Endodermal cell (in vitro differentiated cells): ENCODE measurements at regions not wholly inside any gene's neighbourhood (a gene's known extent, or its start where the extent isn't known, plus 50 kb on each side); places are given as distances from the start of the nearest gene placed in this dataset.

Source experiments
- DNase-seq: peaks from one replicate; pipeline ENCODE4 v3.0.0-alpha.2; 2017
- H3K27ac ChIP-seq: 2 replicates; pipeline ENCODE4 v1.5.1; 2013; ENCODE audit warnings: mild to moderate bottlenecking, low read depth, low read length, moderate library complexity
- H3K27me3 ChIP-seq: 2 replicates; pipeline ENCODE4 v1.6.1; 2013; ENCODE audit warnings: mild to moderate bottlenecking, low read length, moderate library complexity; ENCODE audit not compliant: insufficient read depth, control insufficient read depth, poor library complexity, severe bottlenecking
- H3K36me3 ChIP-seq: 2 replicates; pipeline ENCODE4 v1.7.0; 2013; ENCODE audit warnings: mild to moderate bottlenecking, low read length, moderate library complexity; ENCODE audit not compliant: control insufficient read depth, insufficient read depth
- H3K4me1 ChIP-seq: one replicate; pipeline ENCODE4 v1.7.0; 2013; ENCODE audit warnings: low read length; ENCODE audit not compliant: control insufficient read depth, insufficient read depth
- H3K4me3 ChIP-seq: 2 replicates; pipeline ENCODE4 v1.5.1; 2013; ENCODE audit warnings: mild to moderate bottlenecking, low read length, moderate library complexity
- H3K9ac ChIP-seq: 2 replicates; pipeline ENCODE4 v1.6.1; 2013; ENCODE audit warnings: mild to moderate bottlenecking, low read length, moderate library complexity; ENCODE audit not compliant: poor library complexity, severe bottlenecking; ENCODE audit errors: extremely low read depth
- H3K9me3 ChIP-seq: 2 replicates; pipeline ENCODE4 v1.6.1; 2013; ENCODE audit warnings: mild to moderate bottlenecking, low read length, moderate library complexity; ENCODE audit not compliant: control insufficient read depth
- H3K27ac Mint-ChIP-seq: 2 replicates; pipeline ENCODE4 v1.8.0; 2020; ENCODE audit warnings: mixed read lengths
- H3K27me3 Mint-ChIP-seq: 2 replicates; pipeline ENCODE4 v1.8.0; 2021; ENCODE audit warnings: mild to moderate bottlenecking, mixed read lengths; ENCODE audit not compliant: insufficient read depth
- H3K36me3 Mint-ChIP-seq: 2 replicates; pipeline ENCODE4 v1.8.0; 2020; ENCODE audit warnings: low read depth, mixed read lengths
- H3K4me1 Mint-ChIP-seq: 2 replicates; pipeline ENCODE4 v1.8.0; 2020; ENCODE audit warnings: mixed read lengths
- H3K4me3 Mint-ChIP-seq: 2 replicates; pipeline ENCODE4 v1.8.0; 2020; ENCODE audit warnings: mild to moderate bottlenecking, moderate library complexity, mixed read lengths
- H3K9me3 Mint-ChIP-seq: 2 replicates; pipeline ENCODE4 v1.8.0; 2020; ENCODE audit warnings: mild to moderate bottlenecking, mixed read lengths
- WGBS, 2 experiments: methylation state at CpG; one replicate each; pipeline versions ENCODE4 v1.1.5 to v1.1.7; 2013; ENCODE audit warnings: missing lambda C conversion rate in 2 of 2, mixed read lengths in 1 of 2; ENCODE audit not compliant: insufficient coverage in 1 of 2, insufficient read length in 1 of 2; 5-methylcytosine and 5-hydroxymethylcytosine counted together
- TF ChIP-seq, protein P1 (sequence below): fragments of 200-600 bp; sonication (generic); conservative IDR thresholded peaks from 2 replicates; pipeline ENCODE4 v1.5.0; 2021; ENCODE audit warnings: antibody characterized with exemption, mild to moderate bottlenecking

DNA sequence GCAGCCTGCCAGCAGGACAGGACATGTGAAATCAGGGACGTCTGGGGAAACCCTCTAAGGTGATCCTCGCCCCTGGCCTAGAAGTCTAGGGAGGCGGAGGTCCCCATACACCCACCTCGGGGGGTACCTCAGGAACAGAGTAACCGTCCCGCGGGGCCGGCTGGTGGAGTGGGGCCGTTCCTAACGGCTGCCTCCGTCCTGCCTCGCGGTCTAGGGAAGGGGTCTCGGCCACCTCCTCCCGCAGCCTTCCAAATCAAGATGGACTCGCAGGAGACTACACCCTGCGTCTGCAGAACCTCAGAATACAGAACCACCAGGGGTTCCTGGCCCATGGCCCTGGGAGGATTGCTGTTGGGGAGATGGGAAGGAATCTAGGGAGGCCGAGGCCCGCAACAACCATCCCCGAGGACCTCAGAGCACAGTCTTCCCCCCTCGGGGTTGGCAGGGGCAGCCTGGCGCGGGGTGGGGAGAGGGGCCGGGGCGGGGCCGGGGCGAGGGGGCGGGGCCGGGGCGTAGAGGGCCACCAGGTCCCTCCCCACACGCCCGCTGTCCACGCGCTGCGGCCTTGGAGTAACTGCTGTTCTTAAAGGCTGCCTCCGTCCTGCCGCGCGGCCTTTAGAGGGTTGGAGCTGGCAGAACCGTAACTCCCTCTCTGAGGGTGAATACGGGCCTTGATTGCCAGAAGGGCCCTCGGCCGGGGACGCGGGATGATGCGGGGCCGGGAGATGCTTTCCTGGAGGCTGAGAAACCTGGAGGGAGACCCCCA, 89.0 kb upstream of the MLN start:
- Mint-ChIP-seq H3K27me3 (peaks cover 28% of the 10 kb centered on the region), H3K9me3 (no peaks in the 10 kb centered on the region), H3K36me3 (no peaks in the 10 kb centered on the region), H3K27ac (no peak overlapping the region), H3K4me1 (no peaks in the 10 kb centered on the region), H3K4me3 (no peak overlapping the region)
- TF ChIP-seq, protein P1, sequence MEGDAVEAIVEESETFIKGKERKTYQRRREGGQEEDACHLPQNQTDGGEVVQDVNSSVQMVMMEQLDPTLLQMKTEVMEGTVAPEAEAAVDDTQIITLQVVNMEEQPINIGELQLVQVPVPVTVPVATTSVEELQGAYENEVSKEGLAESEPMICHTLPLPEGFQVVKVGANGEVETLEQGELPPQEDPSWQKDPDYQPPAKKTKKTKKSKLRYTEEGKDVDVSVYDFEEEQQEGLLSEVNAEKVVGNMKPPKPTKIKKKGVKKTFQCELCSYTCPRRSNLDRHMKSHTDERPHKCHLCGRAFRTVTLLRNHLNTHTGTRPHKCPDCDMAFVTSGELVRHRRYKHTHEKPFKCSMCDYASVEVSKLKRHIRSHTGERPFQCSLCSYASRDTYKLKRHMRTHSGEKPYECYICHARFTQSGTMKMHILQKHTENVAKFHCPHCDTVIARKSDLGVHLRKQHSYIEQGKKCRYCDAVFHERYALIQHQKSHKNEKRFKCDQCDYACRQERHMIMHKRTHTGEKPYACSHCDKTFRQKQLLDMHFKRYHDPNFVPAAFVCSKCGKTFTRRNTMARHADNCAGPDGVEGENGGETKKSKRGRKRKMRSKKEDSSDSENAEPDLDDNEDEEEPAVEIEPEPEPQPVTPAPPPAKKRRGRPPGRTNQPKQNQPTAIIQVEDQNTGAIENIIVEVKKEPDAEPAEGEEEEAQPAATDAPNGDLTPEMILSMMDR, result no peak
- 93 to 96% methylated on average over 17 to 43 of the region's 47 CpGs for WGBS, 2 experiments
- no peak for DNase-seq
- Histone ChIP-seq H3K36me3 (no peaks in the 10 kb centered on the region), H3K9ac (no peak overlapping the region), H3K27me3 (no peaks in the 10 kb centered on the region), H3K9me3 (no peaks in the 10 kb centered on the region), H3K27ac (no peak overlapping the region), H3K4me1 (no peaks in the 10 kb centered on the region), H3K4me3 (no peak overlapping the region)

DNA sequence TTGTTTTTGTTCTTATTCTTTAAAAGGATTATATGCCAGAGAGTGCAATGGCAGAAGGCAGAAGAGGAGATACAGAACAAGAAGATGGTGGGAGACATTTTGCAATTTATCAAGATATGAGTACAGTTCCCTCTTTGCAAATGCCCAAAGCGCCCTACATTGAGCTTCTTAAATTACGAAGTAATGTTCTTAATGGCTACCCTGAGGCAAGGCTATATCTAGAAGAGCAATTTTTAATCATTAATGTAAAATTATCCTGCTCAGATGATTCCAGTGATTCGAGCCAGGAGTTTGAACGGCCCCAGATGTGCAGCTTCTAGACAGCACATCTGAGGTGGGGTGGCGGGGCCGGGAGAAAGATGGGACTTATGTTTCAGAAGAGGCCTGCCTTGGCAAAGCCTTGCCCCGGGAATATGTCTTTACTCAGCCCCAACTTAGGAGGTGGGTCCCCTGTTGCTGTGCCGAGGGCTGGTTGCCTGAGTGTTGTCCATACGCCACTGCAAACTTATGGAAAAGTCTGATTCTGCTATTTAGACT, 84.9 kb upstream of the MLN start:
- no peak overlapping the region for H3K27ac Mint-ChIP-seq
- no peak overlapping the region for H3K27ac ChIP-seq
- H3K9me3 Mint-ChIP-seq, result no peaks in the 10 kb centered on the region
- H3K4me1 ChIP-seq, result no peaks in the 10 kb centered on the region
- WGBS, 2 experiments, result 88 to 90% methylated on average over 7 to 9 of the region's 9 CpGs
- DNase-seq, result no peak
- H3K4me3 Mint-ChIP-seq, result no peak overlapping the region
- H3K36me3 ChIP-seq, result no peaks in the 10 kb centered on the region
- TF ChIP-seq, protein P1, result no peak
- no peaks in the 10 kb centered on the region for H3K27me3 ChIP-seq
- peaks cover 32% of the 10 kb centered on the region for H3K27me3 Mint-ChIP-seq
- H3K9me3 ChIP-seq, result no peaks in the 10 kb centered on the region
- no peaks in the 10 kb centered on the region for H3K4me1 Mint-ChIP-seq
- H3K9ac ChIP-seq, result no peak overlapping the region
- H3K36me3 Mint-ChIP-seq, result no peaks in the 10 kb centered on the region
- H3K4me3 ChIP-seq, result no peak overlapping the region

DNA sequence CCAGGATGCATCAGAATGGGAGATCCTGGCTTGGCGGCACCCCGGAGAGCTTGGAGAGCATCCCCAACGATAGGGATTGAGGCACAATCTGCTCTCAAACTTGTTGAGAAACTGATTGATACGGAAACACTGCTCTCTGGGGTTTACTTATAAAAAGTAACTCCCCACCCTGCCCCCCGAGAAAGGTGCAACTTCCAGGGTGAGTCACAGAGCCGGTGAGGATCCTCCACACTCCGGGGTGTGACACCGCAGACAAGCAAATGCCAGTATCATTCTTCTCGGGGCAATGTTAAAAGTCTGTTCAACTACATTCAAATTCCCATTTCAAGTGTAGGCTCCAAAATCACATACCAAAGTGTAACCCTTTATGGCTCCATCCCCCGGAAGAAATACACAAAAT, 84.4 kb upstream of the MLN start:
- H3K4me1 Mint-ChIP-seq, result no peaks in the 10 kb centered on the region
- H3K27me3 Mint-ChIP-seq, result peaks cover 28% of the 10 kb centered on the region
- Histone ChIP-seq H3K27me3 (no peaks in the 10 kb centered on the region), H3K4me1 (no peaks in the 10 kb centered on the region), H3K9ac (no peak overlapping the region), H3K4me3 (no peak overlapping the region), H3K27ac (no peak overlapping the region), H3K36me3 (no peaks in the 10 kb centered on the region), H3K9me3 (no peaks in the 10 kb centered on the region)
- H3K27ac Mint-ChIP-seq, result no peak overlapping the region
- H3K9me3 Mint-ChIP-seq, result no peaks in the 10 kb centered on the region
- no peak overlapping the region for H3K4me3 Mint-ChIP-seq
- TF ChIP-seq, protein P1, result no peak
- DNase-seq, result no peak
- H3K36me3 Mint-ChIP-seq, result no peaks in the 10 kb centered on the region
- WGBS, 2 experiments, result 85 to 90% methylated on average over 9 to 10 of the region's 10 CpGs
